SK-N-SH treated with all-trans-retinoic acid at 6 μM for 48 hours (cell line): ENCODE measurements at regions not wholly inside any gene's neighbourhood (a gene's known extent, or its start where the extent isn't known, plus 50 kb on each side); places are given as distances from the start of the nearest gene placed in this dataset.

Source experiments
- GLIS3 ChIP-seq: fragments of 250-450 bp; sonication (Bioruptor Pico); IDR thresholded peaks from 2 replicates; pipeline ENCODE4 v1.5.0; 2020; ENCODE audit warnings: mild to moderate bottlenecking, moderate library complexity
- OSR1 ChIP-seq: fragments of 250-450 bp; sonication (Bioruptor Pico); IDR thresholded peaks from 2 replicates; pipeline ENCODE4 v1.8.0; 2022; ENCODE audit warnings: moderate library complexity, mild to moderate bottlenecking, inconsistent platforms
- SNAI2 ChIP-seq: fragments of 250-450 bp; sonication (Bioruptor Pico); IDR thresholded peaks from 2 replicates; pipeline ENCODE4 v1.5.0; 2020; ENCODE audit warnings: mild to moderate bottlenecking, moderate library complexity
- TF ChIP-seq, protein P1 (sequence below): fragments of 250-450 bp; sonication (Bioruptor Pico); IDR thresholded peaks from 2 replicates; pipeline ENCODE4 v1.8.0; 2020; ENCODE audit warnings: mild to moderate bottlenecking, moderate library complexity, borderline replicate concordance

DNA sequence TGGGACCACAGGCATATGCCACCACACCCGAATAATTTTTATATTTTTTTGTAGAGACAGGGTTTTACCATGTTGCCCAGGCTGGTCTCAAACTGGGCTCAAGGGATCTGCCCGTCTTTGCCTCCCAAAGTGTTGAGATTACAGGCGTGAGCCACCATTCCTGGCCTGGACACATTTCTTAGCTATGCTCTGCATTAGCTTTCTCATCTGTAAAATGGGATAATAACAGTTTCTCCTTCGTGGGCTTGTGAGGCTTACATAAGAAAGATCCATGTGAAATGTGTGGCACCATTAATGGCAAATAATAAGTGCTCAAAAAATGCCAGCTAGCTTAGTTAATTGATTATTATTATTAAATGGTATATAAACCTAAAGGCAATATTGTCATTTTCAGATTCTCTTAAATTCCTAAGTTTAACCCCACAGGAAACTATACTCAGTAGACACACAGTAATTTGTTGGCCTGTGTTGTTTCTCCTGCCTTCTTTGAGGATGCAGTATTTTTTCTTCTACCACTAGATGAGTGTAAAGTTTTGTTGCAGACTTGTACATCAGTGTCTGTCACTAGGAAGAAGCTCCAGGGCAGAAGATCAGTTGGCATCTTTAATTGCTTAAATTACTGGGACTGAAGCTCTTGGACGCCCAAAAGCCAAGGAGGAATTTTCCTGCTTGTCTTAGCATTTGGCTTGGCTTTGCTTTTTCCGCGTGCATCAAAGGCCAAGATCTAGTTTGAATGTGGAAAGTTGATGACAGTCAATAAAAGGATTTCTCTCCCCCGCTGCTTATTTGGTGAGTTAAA lies 162.3 kb upstream of the ZNF217 start:
- TF ChIP-seq OSR1 (no peak), GLIS3 (CRISPR knock-in tag) (no peak), SNAI2 (no peak)
- TF ChIP-seq, protein P1, sequence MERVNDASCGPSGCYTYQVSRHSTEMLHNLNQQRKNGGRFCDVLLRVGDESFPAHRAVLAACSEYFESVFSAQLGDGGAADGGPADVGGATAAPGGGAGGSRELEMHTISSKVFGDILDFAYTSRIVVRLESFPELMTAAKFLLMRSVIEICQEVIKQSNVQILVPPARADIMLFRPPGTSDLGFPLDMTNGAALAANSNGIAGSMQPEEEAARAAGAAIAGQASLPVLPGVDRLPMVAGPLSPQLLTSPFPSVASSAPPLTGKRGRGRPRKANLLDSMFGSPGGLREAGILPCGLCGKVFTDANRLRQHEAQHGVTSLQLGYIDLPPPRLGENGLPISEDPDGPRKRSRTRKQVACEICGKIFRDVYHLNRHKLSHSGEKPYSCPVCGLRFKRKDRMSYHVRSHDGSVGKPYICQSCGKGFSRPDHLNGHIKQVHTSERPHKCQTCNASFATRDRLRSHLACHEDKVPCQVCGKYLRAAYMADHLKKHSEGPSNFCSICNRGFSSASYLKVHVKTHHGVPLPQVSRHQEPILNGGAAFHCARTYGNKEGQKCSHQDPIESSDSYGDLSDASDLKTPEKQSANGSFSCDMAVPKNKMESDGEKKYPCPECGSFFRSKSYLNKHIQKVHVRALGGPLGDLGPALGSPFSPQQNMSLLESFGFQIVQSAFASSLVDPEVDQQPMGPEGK (CRISPR knock-in tag), result no peak
